Endothelial cell of umbilical vein (primary cell): ENCODE measurements at regions not wholly inside any gene's neighbourhood (a gene's known extent, or its start where the extent isn't known, plus 50 kb on each side); places are given as distances from the start of the nearest gene placed in this dataset.

Experiments
- BruUV-seq: library from RNA; stranded (reverse); fragments of 400-500 nt; replicated peaks from 2 replicates; lab custom pipeline; 2021; lab: Mats Ljungman, UMichigan
- CTCF ChIA-PET: fragments of 300-600, 350-600 bp; sonication (Branson Sonifier 250); formaldehyde crosslinking; loops from one replicate; lab custom pipeline; 2021; ENCODE audit warnings: antibody characterized with exemption, inconsistent platforms; lab: Charles Lee
- POLR2A ChIA-PET: fragments of 300-600, 350-600 bp; sonication (Branson Sonifier 250); formaldehyde crosslinking; loops from one replicate; lab custom pipeline; 2021; ENCODE audit warnings: antibody characterized with exemption, inconsistent platforms; lab: Charles Lee
- DNase-seq: peaks from one replicate; pipeline ENCODE4 v3.0.0-alpha.2; 2011; ENCODE audit warnings: low read depth, low spot score
- FAIRE-seq: peaks from 2 replicates; lab custom pipeline; 2011; peaks lifted over from hg19 to GRCh38; lab: Jason Lieb, UNC
- H2AFZ ChIP-seq: 2 replicates; pipeline ENCODE4 v1.6.0; 2012; ENCODE audit warnings: low read depth, low read length, control low read depth, inconsistent platforms
- H3K27ac ChIP-seq: 2 replicates; pipeline ENCODE4 v1.5.1; 2011; ENCODE audit warnings: low read depth, mild to moderate bottlenecking, control low read depth, low read length, moderate library complexity; ENCODE audit not compliant: insufficient read depth
- H3K27me3 ChIP-seq, 2 experiments: 2 replicates each; pipeline versions ENCODE4 v1.6.0 to v1.6.1; 2011; ENCODE audit warnings: low read length in 2 of 2, mixed read lengths in 1 of 2; ENCODE audit not compliant: control insufficient read depth in 2 of 2, insufficient read depth in 2 of 2
- H3K36me3 ChIP-seq, 2 experiments: 2 replicates in 1 of 2; 3 replicates in 1 of 2; pipeline ENCODE4 v1.5.1; 2011; ENCODE audit warnings: low read length in 2 of 2, mild to moderate bottlenecking in 1 of 2, moderate library complexity in 1 of 2; ENCODE audit not compliant: control insufficient read depth in 2 of 2, insufficient read depth in 2 of 2; ENCODE audit errors: extremely low read depth in 1 of 2
- H3K4me1 ChIP-seq: 3 replicates; pipeline ENCODE4 v1.5.1; 2011; ENCODE audit warnings: mild to moderate bottlenecking, low read length; ENCODE audit not compliant: control insufficient read depth, insufficient read depth; ENCODE audit errors: extremely low read depth
- H3K4me2 ChIP-seq: 2 replicates; pipeline ENCODE4 v1.6.1; 2011; ENCODE audit warnings: low read length, control low read depth, mixed read lengths; ENCODE audit not compliant: insufficient read depth
- H3K4me3 ChIP-seq, 3 experiments: fragments of 200-600 bp in 1 of 3; sonication (generic), shearing (Covaris generic) in 1 of 3; replicated peaks in 1 of 3; 2 replicates each; pipeline ENCODE4 v1.5.1; 2011 to 2016; ENCODE audit warnings: control low read depth in 3 of 3, low read length in 3 of 3, mild to moderate bottlenecking in 2 of 3, inconsistent platforms in 1 of 3, low read depth in 1 of 3, moderate library complexity in 1 of 3; ENCODE audit not compliant: insufficient read depth in 1 of 3
- H3K79me2 ChIP-seq: 2 replicates; pipeline ENCODE4 v1.6.0; 2012; ENCODE audit warnings: low read length, inconsistent platforms; ENCODE audit not compliant: control insufficient read depth, insufficient read depth
- H3K9ac ChIP-seq: replicated peaks from 2 replicates; pipeline ENCODE3; 2011; ENCODE audit warnings: low read length, control low read depth; ENCODE audit not compliant: insufficient read depth; ENCODE audit errors: extremely low read depth
- H3K9me1 ChIP-seq: replicated peaks from 3 replicates; pipeline ENCODE4 v1.6.0; 2011; ENCODE audit warnings: mild to moderate bottlenecking, low read length; ENCODE audit not compliant: control insufficient read depth, insufficient read depth; ENCODE audit errors: extremely low read depth
- H3K9me3 ChIP-seq: replicated peaks from 2 replicates; pipeline ENCODE4 v1.5.1; 2012; ENCODE audit warnings: low read length, inconsistent platforms; ENCODE audit not compliant: control insufficient read depth, insufficient read depth
- H4K20me1 ChIP-seq: replicated peaks from 2 replicates; pipeline ENCODE3; 2011; ENCODE audit warnings: mild to moderate bottlenecking, low read length; ENCODE audit not compliant: control insufficient read depth, insufficient read depth; ENCODE audit errors: extremely low read depth
- EZH2 ChIP-seq: IDR thresholded peaks from 2 replicates; pipeline ENCODE4 v1.6.1; 2012; ENCODE audit warnings: borderline replicate concordance, low read depth, mild to moderate bottlenecking, moderate library complexity, low read length, inconsistent platforms; ENCODE audit not compliant: severe bottlenecking
- FOS ChIP-seq: IDR thresholded peaks from 2 replicates; pipeline ENCODE4 v1.6.1; 2011; ENCODE audit warnings: mild to moderate bottlenecking, low read length, moderate library complexity, borderline replicate concordance; ENCODE audit not compliant: insufficient read depth
- GATA2 ChIP-seq: IDR thresholded peaks from 2 replicates; pipeline ENCODE4 v1.7.0; 2011; ENCODE audit warnings: low read depth, mild to moderate bottlenecking, moderate library complexity, mixed read lengths, low read length; ENCODE audit not compliant: insufficient read length, insufficient read depth
- JUN ChIP-seq: IDR thresholded peaks from 2 replicates; pipeline ENCODE4 v1.6.1; 2011; ENCODE audit warnings: borderline replicate concordance, low read depth; ENCODE audit not compliant: insufficient read length, insufficient read depth
- MYC ChIP-seq: IDR thresholded peaks from one replicate; pipeline ENCODE4 v1.6.1; 2011; ENCODE audit warnings: mild to moderate bottlenecking, low read depth, low read length
- POLR2A ChIP-seq: IDR thresholded peaks from 2 replicates; pipeline ENCODE4 v1.6.1; 2012; ENCODE audit warnings: low read depth, mild to moderate bottlenecking, control low read depth, low read length
- POLR2AphosphoS5 ChIP-seq: IDR thresholded peaks from 2 replicates; pipeline ENCODE4 v1.6.1; 2012; ENCODE audit warnings: low read depth, mild to moderate bottlenecking, control low read depth, low read length, moderate library complexity; ENCODE audit not compliant: insufficient read depth
- dilution Hi-C: fragments of 300-500 bp; cut with MboI; formaldehyde crosslinking; loops from one replicate; pipeline ENCODE4 v1.15.0; 2019; ENCODE audit warnings: low sequenced_read_pairs; ENCODE audit not compliant: extremely low pct_ligation_motif_present
- intact Hi-C: fragments of 100-400 bp; cut with micrococcal nuclease; formaldehyde crosslinking; loops from one replicate; pipeline ENCODE4 v1.10.0; 2022
- TF ChIP-seq, protein P1 (sequence below), 2 donors: IDR thresholded peaks; 1 replicate in 1 of 2; 2 replicates in 1 of 2; pipeline ENCODE4 v1.5.1; 2011; ENCODE audit warnings: low read length in 2 of 2, mild to moderate bottlenecking in 2 of 2, moderate library complexity in 2 of 2, control low read depth in 1 of 2, inconsistent platforms in 1 of 2, low read depth in 1 of 2; ENCODE audit not compliant: insufficient read depth in 1 of 2; ENCODE audit errors: extremely low read depth in 1 of 2
- TF ChIP-seq, protein P2 (sequence below): IDR thresholded peaks from 2 replicates; pipeline ENCODE4 v1.6.1; 2011; ENCODE audit not compliant: insufficient read depth, insufficient read length

DNA sequence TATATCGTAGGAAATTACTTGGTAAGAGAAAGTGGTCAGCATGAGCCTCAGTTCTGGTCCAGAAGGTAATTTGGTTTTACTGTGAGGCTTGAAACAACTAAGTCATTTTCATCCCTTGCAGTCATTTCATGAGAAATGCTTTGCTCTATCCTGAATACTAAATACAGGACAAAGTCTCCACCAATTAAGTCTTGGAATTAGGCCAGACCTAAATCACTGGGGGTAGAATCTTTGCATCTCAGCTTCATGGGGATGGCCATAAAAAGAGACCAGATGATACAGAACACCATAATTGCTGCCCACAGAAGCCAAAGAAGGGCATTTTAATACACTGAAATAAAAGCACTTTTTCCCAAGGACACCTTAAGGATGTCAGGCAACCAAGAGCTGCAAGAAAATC lies 277.9 kb upstream of the DCN start:
- Histone ChIP-seq H3K27me3 (no peaks in the 10 kb centered on the region), H4K20me1 (no peaks in the 10 kb centered on the region), H2AFZ (no peak overlapping the region), H3K27ac (no peak overlapping the region), H3K4me1 (no peaks in the 10 kb centered on the region), H3K9me3 (no peaks in the 10 kb centered on the region), H3K4me2 (no peak overlapping the region), H3K79me2 (no peaks in the 10 kb centered on the region), H3K4me3 (no peak overlapping the region), H3K36me3 (no peaks in the 10 kb centered on the region), H3K9me1 (no peaks in the 10 kb centered on the region), H3K9ac (no peak overlapping the region)
- no TSS peak for BruUV-seq
- intact Hi-C loops (no loop called here), dilution Hi-C loops (no loop called here)
- no peak for TF ChIP-seq JUN
- no peak for TF ChIP-seq EZH2
- TF ChIP-seq, protein P1, sequence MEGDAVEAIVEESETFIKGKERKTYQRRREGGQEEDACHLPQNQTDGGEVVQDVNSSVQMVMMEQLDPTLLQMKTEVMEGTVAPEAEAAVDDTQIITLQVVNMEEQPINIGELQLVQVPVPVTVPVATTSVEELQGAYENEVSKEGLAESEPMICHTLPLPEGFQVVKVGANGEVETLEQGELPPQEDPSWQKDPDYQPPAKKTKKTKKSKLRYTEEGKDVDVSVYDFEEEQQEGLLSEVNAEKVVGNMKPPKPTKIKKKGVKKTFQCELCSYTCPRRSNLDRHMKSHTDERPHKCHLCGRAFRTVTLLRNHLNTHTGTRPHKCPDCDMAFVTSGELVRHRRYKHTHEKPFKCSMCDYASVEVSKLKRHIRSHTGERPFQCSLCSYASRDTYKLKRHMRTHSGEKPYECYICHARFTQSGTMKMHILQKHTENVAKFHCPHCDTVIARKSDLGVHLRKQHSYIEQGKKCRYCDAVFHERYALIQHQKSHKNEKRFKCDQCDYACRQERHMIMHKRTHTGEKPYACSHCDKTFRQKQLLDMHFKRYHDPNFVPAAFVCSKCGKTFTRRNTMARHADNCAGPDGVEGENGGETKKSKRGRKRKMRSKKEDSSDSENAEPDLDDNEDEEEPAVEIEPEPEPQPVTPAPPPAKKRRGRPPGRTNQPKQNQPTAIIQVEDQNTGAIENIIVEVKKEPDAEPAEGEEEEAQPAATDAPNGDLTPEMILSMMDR (IDR thresholded peaks at IDR 0.05; ENCODE audit: extremely low read depth in 1 of 2, insufficient read depth in 1 of 2, low read depth in 1 of 2, low read length in 2 of 2): no peak
- no peak for TF ChIP-seq POLR2A
- TF ChIP-seq, protein P2, sequence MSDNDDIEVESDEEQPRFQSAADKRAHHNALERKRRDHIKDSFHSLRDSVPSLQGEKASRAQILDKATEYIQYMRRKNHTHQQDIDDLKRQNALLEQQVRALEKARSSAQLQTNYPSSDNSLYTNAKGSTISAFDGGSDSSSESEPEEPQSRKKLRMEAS: no peak
- TF ChIP-seq FOS: no peak
- TF ChIP-seq GATA2: no peak
- TF ChIP-seq POLR2AphosphoS5: no peak
- no peak for TF ChIP-seq MYC
- ChIA-PET CTCF (no interaction called here), POLR2A (no interaction called here)
- DNase-seq: no peak
- no peak for FAIRE-seq
